Caco-2 (cell line): ENCODE measurements at regions not wholly inside any gene's neighbourhood (a gene's known extent, or its start where the extent isn't known, plus 50 kb on each side); places are given as distances from the start of the nearest gene placed in this dataset.

Experiments
- BruUV-seq: library from RNA; stranded (reverse); fragments of 400-500 nt; replicated peaks from 2 replicates; lab custom pipeline; 2021; lab: Mats Ljungman, UMichigan
- CTCF ChIA-PET: fragments of 300-600 bp; sonication (Branson Sonifier 250); formaldehyde crosslinking; loops from one replicate; lab custom pipeline; 2022; ENCODE audit warnings: antibody characterized with exemption; lab: Charles Lee
- POLR2A ChIA-PET: fragments of 300-600 bp; sonication (Branson Sonifier 250); formaldehyde crosslinking; loops from one replicate; lab custom pipeline; 2022; ENCODE audit warnings: antibody characterized with exemption; lab: Charles Lee
- DNase-seq, 2 experiments: peaks; one replicate each; pipeline versions ENCODE4 v3.0.0 to v3.0.0-alpha.2; 2020 to 2022
- H3K27me3 ChIP-seq: replicated peaks from 2 replicates; pipeline ENCODE4 v1.6.0; 2011; ENCODE audit warnings: low read length; ENCODE audit not compliant: control insufficient read depth, insufficient read depth
- H3K36me3 ChIP-seq: 2 replicates; pipeline ENCODE4 v1.5.1; 2011; ENCODE audit warnings: low read length; ENCODE audit not compliant: control insufficient read depth, insufficient read depth
- H3K4me1 ChIP-seq: fragments of 250-450 bp; sonication (Bioruptor Pico); 2 replicates; pipeline ENCODE4 v1.5.1; 2020; ENCODE audit warnings: mild to moderate bottlenecking
- H3K4me3 ChIP-seq: 2 replicates; pipeline ENCODE4 v1.5.1; 2011; ENCODE audit warnings: low read depth, mild to moderate bottlenecking, control low read depth, low read length
- H3K9me3 ChIP-seq: fragments of 250-450 bp; sonication (Bioruptor Pico); 2 replicates; pipeline ENCODE4 v1.5.1; 2020; ENCODE audit warnings: mild to moderate bottlenecking, moderate library complexity
- H3K27ac Mint-ChIP-seq: one replicate; pipeline ENCODE4 v1.8.0; 2022; ENCODE audit warnings: mixed read lengths; ENCODE audit not compliant: unreplicated experiment
- H3K27me3 Mint-ChIP-seq: one replicate; pipeline ENCODE4 v1.8.0; 2022; ENCODE audit warnings: mixed read lengths; ENCODE audit not compliant: insufficient read depth, unreplicated experiment
- H3K36me3 Mint-ChIP-seq: one replicate; pipeline ENCODE4 v1.8.0; 2022; ENCODE audit warnings: mild to moderate bottlenecking, mixed read lengths; ENCODE audit not compliant: insufficient read depth, unreplicated experiment
- H3K4me1 Mint-ChIP-seq: one replicate; pipeline ENCODE4 v1.8.0; 2022; ENCODE audit warnings: low read depth, mixed read lengths; ENCODE audit not compliant: unreplicated experiment
- H3K4me3 Mint-ChIP-seq: one replicate; pipeline ENCODE4 v1.8.0; 2022; ENCODE audit warnings: mild to moderate bottlenecking, moderate library complexity, mixed read lengths; ENCODE audit not compliant: unreplicated experiment
- H3K9me3 Mint-ChIP-seq: one replicate; pipeline ENCODE4 v1.8.0; 2022; ENCODE audit warnings: mixed read lengths; ENCODE audit not compliant: unreplicated experiment
- CTCF ChIP-seq, 2 experiments: fragments of 200-600 bp in 1 of 2; IDR thresholded peaks; 1 replicate in 1 of 2; 2 replicates in 1 of 2; pipeline versions ENCODE4 v1.5.1 to v1.8.0; 2011 to 2022; ENCODE audit warnings: antibody characterized with exemption in 1 of 2, control low read depth in 1 of 2, inconsistent platforms in 1 of 2, low read depth in 1 of 2, low read length in 1 of 2, mild to moderate bottlenecking in 1 of 2, moderate library complexity in 1 of 2; ENCODE audit not compliant: insufficient read depth in 1 of 2, severe bottlenecking in 1 of 2, unreplicated experiment in 1 of 2
- intact Hi-C: fragments of 100-400 bp; cut with micrococcal nuclease; formaldehyde crosslinking; loops from one replicate; pipeline ENCODE4 v1.10.0; 2022; ENCODE audit not compliant: unreplicated experiment

DNA sequence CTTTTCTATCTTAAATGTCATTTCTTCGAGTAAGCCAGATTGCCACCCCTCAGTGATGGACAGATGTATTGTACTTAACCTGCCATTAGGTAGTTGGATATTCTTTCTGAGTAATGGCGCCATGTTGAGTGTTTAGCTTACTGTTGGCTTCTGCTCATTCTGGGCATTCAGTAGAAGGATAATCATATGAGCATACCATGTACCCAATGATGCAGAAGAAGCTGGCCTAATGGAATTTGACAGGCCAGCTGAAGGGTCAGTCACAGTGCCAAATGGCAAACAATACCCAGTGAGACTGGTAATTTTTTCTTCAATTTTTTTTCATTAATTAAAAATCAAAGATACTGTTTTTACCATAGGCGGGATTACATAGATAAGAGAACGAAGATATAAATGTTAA, 1010.8 kb upstream of the EYS start:
- POLR2A ChIA-PET, result no interaction called here

GRCh38 chr6:66699385-66699784, 992.4 kb upstream of the EYS start:
- no TSS peak for BruUV-seq
- ChIA-PET POLR2A (no interaction called here), CTCF (no interaction called here)
- Mint-ChIP-seq H3K27me3 (no peaks in the 10 kb centered on the region), H3K4me3 (no peak overlapping the region), H3K4me1 (no peaks in the 10 kb centered on the region), H3K36me3 (no peaks in the 10 kb centered on the region), H3K27ac (no peak overlapping the region), H3K9me3 (no peaks in the 10 kb centered on the region)
- no peak for TF ChIP-seq CTCF (IDR thresholded peaks at IDR 0.05; ENCODE audit: insufficient read depth in 1 of 2, low read depth in 1 of 2, low read length in 1 of 2, severe bottlenecking in 1 of 2, unreplicated experiment in 1 of 2)
- Histone ChIP-seq H3K36me3 (no peaks in the 10 kb centered on the region), H3K9me3 (no peaks in the 10 kb centered on the region), H3K4me3 (no peak overlapping the region), H3K4me1 (no peaks in the 10 kb centered on the region), H3K27me3 (no peaks in the 10 kb centered on the region)
- no peak for DNase-seq
- intact Hi-C loops, result no loop called here

More for the DNA sequence above, 1010.8 kb upstream of the EYS start:
- intact Hi-C loops, result no loop called here
- Histone ChIP-seq H3K36me3 (no peaks in the 10 kb centered on the region), H3K4me3 (no peak overlapping the region), H3K27me3 (no peaks in the 10 kb centered on the region), H3K9me3 (no peaks in the 10 kb centered on the region), H3K4me1 (no peaks in the 10 kb centered on the region)
- no TSS peak for BruUV-seq
- no peaks in the 10 kb centered on the region for H3K36me3 Mint-ChIP-seq
- no peak overlapping the region for H3K4me3 Mint-ChIP-seq
- TF ChIP-seq CTCF (IDR thresholded peaks at IDR 0.05; ENCODE audit: insufficient read depth in 1 of 2, low read depth in 1 of 2, low read length in 1 of 2, severe bottlenecking in 1 of 2, unreplicated experiment in 1 of 2), result no peak
- H3K27me3 Mint-ChIP-seq, result no peaks in the 10 kb centered on the region
- H3K9me3 Mint-ChIP-seq, result no peaks in the 10 kb centered on the region
- no peak overlapping the region for H3K27ac Mint-ChIP-seq
- CTCF ChIA-PET, result no interaction called here
- H3K4me1 Mint-ChIP-seq, result no peaks in the 10 kb centered on the region
- no peak for DNase-seq

DNA sequence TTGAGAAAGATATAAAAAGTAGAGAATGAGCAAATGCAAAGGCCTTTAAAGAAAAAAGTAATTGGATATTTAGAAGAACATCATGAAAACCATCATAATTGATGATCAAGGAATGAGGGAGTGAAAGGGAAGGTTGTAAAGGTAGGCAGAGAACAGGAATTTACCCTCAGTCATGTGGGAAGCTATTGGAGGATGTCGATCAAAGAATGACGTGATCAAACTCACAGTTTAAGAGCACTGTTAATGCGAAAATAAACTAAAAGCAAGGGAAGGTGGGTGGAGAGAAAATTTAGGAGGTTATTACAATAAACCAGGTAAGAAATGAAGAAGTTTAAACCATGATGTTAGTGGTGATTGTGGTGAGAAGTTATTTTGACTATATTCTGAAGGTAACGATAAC, 982.6 kb upstream of the EYS start:
- no peaks in the 10 kb centered on the region for H3K36me3 Mint-ChIP-seq
- no peaks in the 10 kb centered on the region for H3K9me3 Mint-ChIP-seq
- H3K27me3 ChIP-seq, result no peaks in the 10 kb centered on the region
- TF ChIP-seq CTCF (IDR thresholded peaks at IDR 0.05; ENCODE audit: insufficient read depth in 1 of 2, low read depth in 1 of 2, low read length in 1 of 2, severe bottlenecking in 1 of 2, unreplicated experiment in 1 of 2), result no peak
- H3K27me3 Mint-ChIP-seq, result no peaks in the 10 kb centered on the region
- no peaks in the 10 kb centered on the region for H3K36me3 ChIP-seq
- CTCF ChIA-PET, result no interaction called here
- BruUV-seq, result no TSS peak
- POLR2A ChIA-PET, result no interaction called here
- H3K4me3 Mint-ChIP-seq, result no peak overlapping the region
- H3K4me1 ChIP-seq, result no peaks in the 10 kb centered on the region
- no peak overlapping the region for H3K4me3 ChIP-seq
- H3K9me3 ChIP-seq, result no peaks in the 10 kb centered on the region
- no peak overlapping the region for H3K27ac Mint-ChIP-seq
- DNase-seq, result no peak
- H3K4me1 Mint-ChIP-seq, result no peaks in the 10 kb centered on the region
- intact Hi-C loops, result no loop called here
